ENCODE measurements at regions not wholly inside any gene's neighbourhood (a gene's known extent, or its start where the extent isn't known, plus 50 kb on each side); places are given as distances from the start of the nearest gene placed in this dataset.

DNA sequence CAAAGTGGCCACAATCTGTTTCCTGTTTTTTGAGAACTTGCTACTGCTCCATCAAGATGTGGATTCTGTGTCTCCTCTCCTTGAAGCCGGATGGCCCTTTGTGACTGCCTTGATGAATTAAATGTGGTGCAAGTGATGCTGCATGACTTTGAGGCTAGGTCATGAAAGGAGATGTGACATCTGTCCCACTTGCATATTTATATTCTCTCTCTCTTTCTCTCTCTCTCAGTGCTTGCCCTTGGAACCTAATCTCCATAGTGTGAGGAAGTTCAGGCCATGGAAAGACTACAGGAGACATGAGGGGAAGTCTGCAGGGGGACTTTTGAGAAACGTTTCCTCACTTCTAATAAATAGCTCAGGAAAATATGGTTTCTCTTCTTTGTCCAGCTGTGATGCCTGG lies 50.0 kb upstream of the ADPGK start:
- no peak overlapping the region for H3K9ac ChIP-seq (ENCODE audit: low read length)

More for the DNA sequence above, 50.0 kb upstream of the ADPGK start:
- Histone ChIP-seq H3K27me3 (ENCODE audit: control insufficient read depth, insufficient read depth, low read length) (no peaks in the 10 kb centered on the region), H3K4me3 (ENCODE audit: low read depth, low read length) (no peak overlapping the region), H3K4me1 (ENCODE audit: control insufficient read depth, insufficient read depth, low read length) (peaks cover 4% of the 10 kb centered on the region; the same call in 1 of the 2 replicates), H3K27ac (ENCODE audit: low read depth, low read length) (no peak overlapping the region), H3K9me3 (ENCODE audit: control insufficient read depth, insufficient read depth, low read depth, low read length) (no peaks in the 10 kb centered on the region), H3K36me3 (ENCODE audit: control insufficient read depth, insufficient read depth, low read length) (no peaks in the 10 kb centered on the region)
